H9 (cell line): ENCODE measurements at regions not wholly inside any gene's neighbourhood (a gene's known extent, or its start where the extent isn't known, plus 50 kb on each side); places are given as distances from the start of the nearest gene placed in this dataset.

ENCODE experiments used
- DNase-seq: peaks from one replicate; pipeline ENCODE4 v3.0.0-alpha.2; 2017
- H2AFZ ChIP-seq: one replicate; pipeline ENCODE4 v1.6.1; 2013; ENCODE audit warnings: mild to moderate bottlenecking, low read length, control low read depth, moderate library complexity
- H2AK5ac ChIP-seq: 2 replicates; pipeline ENCODE4 v1.6.1; 2013; ENCODE audit warnings: low read length, control low read depth, mixed read lengths; ENCODE audit not compliant: insufficient read length
- H2BK120ac ChIP-seq: one replicate; pipeline ENCODE4 v1.6.1; 2013; ENCODE audit warnings: low read depth, mild to moderate bottlenecking, low read length, control low read depth, inconsistent platforms; ENCODE audit not compliant: poor library complexity, severe bottlenecking
- H2BK12ac ChIP-seq: 2 replicates; pipeline ENCODE4 v1.6.1; 2013; ENCODE audit warnings: low read length, control low read depth, mixed read lengths, low read depth; ENCODE audit not compliant: insufficient read length
- H2BK15ac ChIP-seq: 2 replicates; pipeline ENCODE4 v1.6.1; 2013; ENCODE audit warnings: low read depth, low read length, control low read depth
- H2BK20ac ChIP-seq: one replicate; pipeline ENCODE4 v1.6.1; 2013; ENCODE audit warnings: low read depth, mild to moderate bottlenecking, low read length, control low read depth, inconsistent platforms; ENCODE audit not compliant: poor library complexity, severe bottlenecking
- H2BK5ac ChIP-seq: 2 replicates; pipeline ENCODE4 v1.6.1; 2013; ENCODE audit warnings: low read length, control low read depth, mixed read lengths; ENCODE audit not compliant: insufficient read length
- H3K14ac ChIP-seq: 2 replicates; pipeline ENCODE4 v1.6.1; 2013; ENCODE audit warnings: low read length, control low read depth; ENCODE audit not compliant: insufficient read depth
- H3K18ac ChIP-seq: 2 replicates; pipeline ENCODE4 v1.6.1; 2013; ENCODE audit warnings: low read depth, mild to moderate bottlenecking, mixed read lengths, low read length, control low read depth; ENCODE audit not compliant: insufficient read length
- H3K23ac ChIP-seq: 2 replicates; pipeline ENCODE4 v1.6.1; 2013; ENCODE audit warnings: low read length, control low read depth, mixed read lengths, low read depth; ENCODE audit not compliant: insufficient read length
- H3K23me2 ChIP-seq: 2 replicates; pipeline ENCODE4 v1.6.1; 2013; ENCODE audit warnings: low read depth, mild to moderate bottlenecking, mixed read lengths, low read length, control low read depth; ENCODE audit not compliant: insufficient read length, poor library complexity, severe bottlenecking
- H3K27ac ChIP-seq: 2 replicates; pipeline ENCODE4 v1.5.1; 2013; ENCODE audit warnings: low read length, control low read depth, mixed read lengths, low read depth; ENCODE audit not compliant: insufficient read length
- H3K27me3 ChIP-seq: 2 replicates; pipeline ENCODE4 v1.6.1; 2013; ENCODE audit warnings: low read length, control low read depth, inconsistent platforms; ENCODE audit not compliant: insufficient read depth
- H3K4ac ChIP-seq: 2 replicates; pipeline ENCODE4 v1.6.1; 2013; ENCODE audit warnings: low read depth, mild to moderate bottlenecking, control low read depth, inconsistent platforms, low read length, moderate library complexity
- H3K4me1 ChIP-seq: 2 replicates; pipeline ENCODE4 v1.6.1; 2013; ENCODE audit warnings: low read length, control low read depth, inconsistent platforms; ENCODE audit not compliant: insufficient read depth
- H3K4me2 ChIP-seq: 2 replicates; pipeline ENCODE4 v1.6.1; 2013; ENCODE audit warnings: low read length, control low read depth, mixed read lengths; ENCODE audit not compliant: insufficient read length, insufficient read depth
- H3K56ac ChIP-seq: 2 replicates; pipeline ENCODE4 v1.6.1; 2013; ENCODE audit warnings: low read depth, mild to moderate bottlenecking, mixed read lengths, low read length, control low read depth; ENCODE audit not compliant: insufficient read length
- H3K79me1 ChIP-seq: 2 replicates; pipeline ENCODE4 v1.6.1; 2013; ENCODE audit warnings: low read depth, mild to moderate bottlenecking, moderate library complexity, low read length, control low read depth, inconsistent platforms; ENCODE audit not compliant: insufficient read depth, poor library complexity, severe bottlenecking
- H3K79me2 ChIP-seq: 2 replicates; pipeline ENCODE4 v1.6.1; 2013; ENCODE audit warnings: low read length, control low read depth, inconsistent platforms; ENCODE audit not compliant: insufficient read depth
- H3K9ac ChIP-seq: 2 replicates; pipeline ENCODE4 v1.6.1; 2013; ENCODE audit warnings: low read length, control low read depth, mixed read lengths; ENCODE audit not compliant: insufficient read length; ENCODE audit errors: extremely low read depth
- H3K9me3 ChIP-seq: one replicate; pipeline ENCODE4 v1.6.1; 2013; ENCODE audit warnings: low read depth, low read length, inconsistent platforms; ENCODE audit not compliant: control insufficient read depth
- H3T11ph ChIP-seq: one replicate; pipeline ENCODE4 v1.6.1; 2013; ENCODE audit warnings: mild to moderate bottlenecking, low read length, control low read depth, inconsistent platforms
- H4K20me1 ChIP-seq: one replicate; pipeline ENCODE4 v1.6.1; 2013; ENCODE audit not compliant: control insufficient read depth, insufficient read length, insufficient read depth
- H4K5ac ChIP-seq: 2 replicates; pipeline ENCODE4 v1.6.1; 2013; ENCODE audit warnings: low read depth, mild to moderate bottlenecking, mixed read lengths, low read length, control low read depth; ENCODE audit not compliant: insufficient read length
- H4K8ac ChIP-seq: replicated peaks from 2 replicates; pipeline ENCODE4 v1.6.1; 2013; ENCODE audit warnings: low read length, control low read depth, mixed read lengths, low read depth; ENCODE audit not compliant: insufficient read length
- H4K91ac ChIP-seq: 2 replicates; pipeline ENCODE4 v1.6.1; 2013; ENCODE audit warnings: low read depth, mild to moderate bottlenecking, moderate library complexity, mixed read lengths, low read length, control low read depth; ENCODE audit not compliant: insufficient read length
- H3K27ac Mint-ChIP-seq, 3 experiments: 2 replicates in 2 of 3; 3 replicates in 1 of 3; pipeline ENCODE4 v1.8.0; 2020 to 2021; ENCODE audit warnings: mixed read lengths in 3 of 3, mild to moderate bottlenecking in 1 of 3, moderate library complexity in 1 of 3
- H3K27me3 Mint-ChIP-seq: 2 replicates; pipeline ENCODE4 v1.8.0; 2021; ENCODE audit warnings: low read depth, mild to moderate bottlenecking, moderate library complexity, mixed read lengths
- H3K36me3 Mint-ChIP-seq, 3 experiments: 2 replicates in 2 of 3; 3 replicates in 1 of 3; pipeline ENCODE4 v1.8.0; 2020 to 2021; ENCODE audit warnings: low read depth in 3 of 3, mixed read lengths in 3 of 3; ENCODE audit not compliant: insufficient read depth in 1 of 3
- H3K4me1 Mint-ChIP-seq, 2 experiments: 2 replicates each; pipeline ENCODE4 v1.8.0; 2020; ENCODE audit warnings: mixed read lengths in 2 of 2
- H3K4me3 Mint-ChIP-seq, 2 experiments: 2 replicates in 1 of 2; 3 replicates in 1 of 2; pipeline ENCODE4 v1.8.0; 2020 to 2021; ENCODE audit warnings: mild to moderate bottlenecking in 2 of 2, mixed read lengths in 2 of 2, moderate library complexity in 1 of 2
- H3K9me3 Mint-ChIP-seq, 2 experiments: 2 replicates in 1 of 2; 3 replicates in 1 of 2; pipeline ENCODE4 v1.8.0; 2020; ENCODE audit warnings: mild to moderate bottlenecking in 2 of 2, mixed read lengths in 2 of 2, moderate library complexity in 1 of 2
- CTCF ChIP-seq: fragments of 200-600 bp; sonication (generic); conservative IDR thresholded peaks from 3 replicates; pipeline ENCODE4 v1.8.0; 2021; ENCODE audit warnings: antibody characterized with exemption, mild to moderate bottlenecking
- WGBS: extraction: QIAGEN DNeasy Blood & Tissue Kit; methylation state at CpG from one replicate; pipeline ENCODE4 v1.1.7; 2013; ENCODE audit warnings: missing lambda C conversion rate, low lambda C conversion rate, mixed read lengths; ENCODE audit not compliant: insufficient read length; ENCODE audit errors: extremely low coverage; 5-methylcytosine and 5-hydroxymethylcytosine counted together

- no peak overlapping the region for H3T11ph ChIP-seq
- Mint-ChIP-seq H3K9me3 (no peaks in the 10 kb centered on the region), H3K27me3 (no peaks in the 10 kb centered on the region; the same call in 1 of the 2 replicates), H3K27ac (no peak overlapping the region), H3K4me3 (no peak overlapping the region), H3K36me3 (no peaks in the 10 kb centered on the region), H3K4me1 (peaks cover 28 to 31% of the 10 kb centered on the region in 2 experiments)
- H3K18ac ChIP-seq = no peak overlapping the region
- H3K27ac ChIP-seq = no peak overlapping the region
- peaks cover 7% of the 10 kb centered on the region; the same call in 1 of the 2 replicates for H3K4me1 ChIP-seq
- H2AK5ac ChIP-seq = no peak overlapping the region
- H3K4me2 ChIP-seq = no peak overlapping the region
- no peaks in the 10 kb centered on the region for H4K20me1 ChIP-seq
- H4K91ac ChIP-seq = no peak overlapping the region
- no peak for DNase-seq
- H2BK5ac ChIP-seq = no peak overlapping the region
- no peak overlapping the region for H2BK20ac ChIP-seq
- H3K23me2 ChIP-seq = no peaks in the 10 kb centered on the region
- H3K56ac ChIP-seq = no peak overlapping the region
- H3K9ac ChIP-seq = no peak overlapping the region
- no peak overlapping the region for H3K4ac ChIP-seq
- no peak overlapping the region for H2BK120ac ChIP-seq
- no peak overlapping the region for H2BK15ac ChIP-seq
- H4K5ac ChIP-seq = no peak overlapping the region
- no peak overlapping the region for H3K23ac ChIP-seq
- no peaks in the 10 kb centered on the region for H3K9me3 ChIP-seq
- TF ChIP-seq CTCF = no peak
- no CpG with 5 or more reads among the region's 8 CpGs for WGBS
- H3K79me1 ChIP-seq = no peaks in the 10 kb centered on the region
- no peak overlapping the region for H2BK12ac ChIP-seq
- H4K8ac ChIP-seq = no peak overlapping the region
- H3K27me3 ChIP-seq = no peaks in the 10 kb centered on the region
- H3K14ac ChIP-seq = no peak overlapping the region
- H2AFZ ChIP-seq = no peak overlapping the region
- H3K79me2 ChIP-seq = no peaks in the 10 kb centered on the region
Measured at GRCh38 chr9:2354856-2355696, 266.5 kb upstream of the VLDLR start.
